Heart left ventricle (tissue), 16 donors: ENCODE measurements at regions not wholly inside any gene's neighbourhood (a gene's known extent, or its start where the extent isn't known, plus 50 kb on each side); places are given as distances from the start of the nearest gene placed in this dataset.

Experiments used
- ATAC-seq, 4 donors: fragments of 200-7000 bp; cut with Tn5 transposase; one replicate each; pipeline ENCODE4 v1.9.1; 2020 to 2022; ENCODE audit warnings: moderate library complexity in 4 of 4, mild to moderate bottlenecking in 3 of 4, moderate number of reproducible peaks in 1 of 4
- DNase-seq, 5 donors: peaks; one replicate each; pipeline ENCODE4 v3.0.0-alpha.2; 2020
- H3K27ac ChIP-seq, 12 donors: fragments of 200-600 bp; sonication (generic) in 4 of 12; one replicate each; pipeline versions ENCODE4 v1.5.0 to v1.8.0; 2016 to 2022; ENCODE audit warnings: mild to moderate bottlenecking in 2 of 12
- H3K27me3 ChIP-seq, 9 donors: fragments of 200-600 bp; sonication (generic) in 2 of 9; one replicate each; pipeline versions ENCODE4 v1.5.1 to v1.8.0; 2016 to 2022; ENCODE audit warnings: mild to moderate bottlenecking in 3 of 9
- H3K36me3 ChIP-seq, 9 donors: fragments of 200-600 bp; sonication (generic) in 2 of 9; one replicate each; pipeline versions ENCODE4 v1.5.0 to v1.8.0; 2018 to 2022; ENCODE audit warnings: mild to moderate bottlenecking in 2 of 9
- H3K4me1 ChIP-seq, 12 donors: fragments of 200-600 bp; sonication (generic) in 4 of 12; one replicate each; pipeline versions ENCODE4 v1.5.0 to v1.8.0; 2016 to 2022; ENCODE audit warnings: mild to moderate bottlenecking in 3 of 12
- H3K4me3 ChIP-seq, 12 donors: fragments of 200-600 bp; sonication (generic) in 4 of 12; one replicate each; pipeline versions ENCODE4 v1.5.0 to v1.8.0; 2017 to 2022; ENCODE audit warnings: mild to moderate bottlenecking in 9 of 12, moderate library complexity in 4 of 12
- H3K9me3 ChIP-seq, 12 donors: fragments of 200-600 bp; sonication (generic) in 4 of 12; one replicate each; pipeline versions ENCODE4 v1.5.0 to v1.8.0; 2016 to 2022; ENCODE audit warnings: mild to moderate bottlenecking in 1 of 12
- CTCF ChIP-seq, 12 donors: fragments of 200-600 bp; sonication (generic) in 4 of 12; IDR thresholded peaks; one replicate each; pipeline versions ENCODE4 v1.5.0 to v1.8.0; 2018 to 2022; ENCODE audit warnings: antibody characterized with exemption in 12 of 12, mild to moderate bottlenecking in 5 of 12
- POLR2A ChIP-seq, 2 donors: fragments of 450-650 bp; IDR thresholded peaks; one replicate each; pipeline ENCODE4 v1.6.1; 2017; ENCODE audit warnings: antibody characterized with exemption in 2 of 2, mild to moderate bottlenecking in 2 of 2, moderate library complexity in 2 of 2
- WGBS, 4 donors: extraction: QIAGEN DNeasy Blood & Tissue Kit in 2 of 4; methylation state at CpG; one replicate each; pipeline versions ENCODE4 v1.1.5 to v1.1.7; 2013 to 2018; 5-methylcytosine and 5-hydroxymethylcytosine counted together
- intact Hi-C, 10 donors: fragments of 100-400 bp; cut with DNase I; formaldehyde crosslinking; loops; one replicate each; pipeline versions ENCODE4 v1.11.1 to v1.14.2; 2022
- donor health status: ischemic (EF 13 %, LVEDD 7.1; RV severe dilation, severe dysfunction).
- donor health status: healthy with polysubstance abuse.
- donor health status: DM: no; HTN: yes; CAD: no.
- donor health status: DM: no; HTN: no; CAD: no.
- donor health status: ischemic (EF 25% LVEDD 6.9; RV normal size, moderate dysfunction).
- donor health status: ischemic (EF 25% LVEDD 5.7; RV mildly dilated, moderate dysfunction).
- donor health status: healthy.
- donor health status: DM: yes; HTN: yes; CAD: no.
- donor health status: ischemic (EF 35%, LVEDD 5.7; RV mildly dilated, moderate dysfunction).
- donor health status: nonischemic (EF 11% LVEDD 7.7; RV severe dilation, severe dysfunction).
- donor health status: DM: yes; HTN: yes; CAD: no.
- donor health status: PGD.
- donor health status: ischemic (EF 29% LVEDD 5.4; RV normal size, mild dysfunction).
- donor health status: nonischemic (EF 23%, LVEDD 6.1; RV moderate dilation, normal function).

GRCh38 chr4:171727185-171727584 lies 86.0 kb upstream of the GALNTL6 start:
- no peak for TF ChIP-seq CTCF (IDR thresholded peaks at IDR 0.05)
- no peak for TF ChIP-seq POLR2A (IDR thresholded peaks at IDR 0.05)
- no peak overlapping the region for H3K27ac ChIP-seq
- DNase-seq: no peak
- H3K4me3 ChIP-seq: no peak overlapping the region
- no peaks in the 10 kb centered on the region for H3K27me3 ChIP-seq
- H3K4me1 ChIP-seq: no peaks in the 10 kb centered on the region
- ATAC-seq: no peak
- intact Hi-C loops: no loop called here
- no peaks in the 10 kb centered on the region for H3K36me3 ChIP-seq
- peaks cover 0 to 40% (median 6%) of the 10 kb centered on the region in 12 donors for H3K9me3 ChIP-seq
- WGBS, 4 donors: 35 to 68% (median 59%) methylated on average over 1 of the region's 1 CpG

GRCh38 chr4:171721937-171722336 lies 91.3 kb upstream of the GALNTL6 start:
- DNase-seq: no peak
- no peak for ATAC-seq
- intact Hi-C loops: no loop called here
- TF ChIP-seq POLR2A (IDR thresholded peaks at IDR 0.05): no peak
- TF ChIP-seq CTCF (IDR thresholded peaks at IDR 0.05): no peak
- Histone ChIP-seq H3K9me3 (peaks cover 0 to 19% (median 1%) of the 10 kb centered on the region in 12 donors), H3K4me3 (no peak overlapping the region), H3K4me1 (no peaks in the 10 kb centered on the region), H3K27ac (no peak overlapping the region), H3K36me3 (no peaks in the 10 kb centered on the region), H3K27me3 (no peaks in the 10 kb centered on the region)
- WGBS, 4 donors: 60 to 68% (median 64%) methylated on average over 2 of the region's 2 CpGs

GRCh38 chr4:171719691-171720090 lies 93.5 kb upstream of the GALNTL6 start:
- no peaks in the 10 kb centered on the region for H3K4me1 ChIP-seq
- peaks cover 0 to 15% (median 0%) of the 10 kb centered on the region in 12 donors for H3K9me3 ChIP-seq
- no peak overlapping the region for H3K27ac ChIP-seq
- 41 to 70% (median 70%) methylated on average over 2 of the region's 2 CpGs for WGBS, 4 donors
- DNase-seq (no peak), ATAC-seq (no peak)
- TF ChIP-seq POLR2A (IDR thresholded peaks at IDR 0.05) (no peak), CTCF (IDR thresholded peaks at IDR 0.05) (no peak)
- no peaks in the 10 kb centered on the region for H3K36me3 ChIP-seq
- H3K4me3 ChIP-seq: no peak overlapping the region
- intact Hi-C loops: no loop called here
- H3K27me3 ChIP-seq: no peaks in the 10 kb centered on the region

GRCh38 chr4:171718665-171719064 lies 94.5 kb upstream of the GALNTL6 start:
- no peak overlapping the region for H3K27ac ChIP-seq
- no peak overlapping the region for H3K4me3 ChIP-seq
- H3K27me3 ChIP-seq: no peaks in the 10 kb centered on the region
- no peak for ATAC-seq
- no peak for TF ChIP-seq POLR2A (IDR thresholded peaks at IDR 0.05)
- no peak for DNase-seq
- 83 to 92% (median 90%) methylated on average over 2 of the region's 2 CpGs for WGBS, 4 donors
- peaks cover 0 to 9% (median 0%) of the 10 kb centered on the region in 12 donors for H3K9me3 ChIP-seq
- H3K4me1 ChIP-seq: no peaks in the 10 kb centered on the region
- H3K36me3 ChIP-seq: no peaks in the 10 kb centered on the region
- intact Hi-C loops: no loop called here

GRCh38 chr4:171718069-171718468 lies 95.1 kb upstream of the GALNTL6 start:
- TF ChIP-seq POLR2A (IDR thresholded peaks at IDR 0.05) (no peak), CTCF (IDR thresholded peaks at IDR 0.05) (no peak)
- DNase-seq (no peak), ATAC-seq (no peak)
- intact Hi-C loops: no loop called here
- H3K27ac ChIP-seq: no peak overlapping the region
- H3K4me1 ChIP-seq: no peaks in the 10 kb centered on the region
- H3K9me3 ChIP-seq: peaks cover 0 to 9% (median 0%) of the 10 kb centered on the region in 12 donors
- no peaks in the 10 kb centered on the region for H3K27me3 ChIP-seq
- no peaks in the 10 kb centered on the region for H3K36me3 ChIP-seq
- H3K4me3 ChIP-seq: no peak overlapping the region
- 40 to 67% (median 54%) methylated on average over 1 of the region's 1 CpG for WGBS, 4 donors
